ENCODE measurements at regions not wholly inside any gene's neighbourhood (a gene's known extent, or its start where the extent isn't known, plus 50 kb on each side); places are given as distances from the start of the nearest gene placed in this dataset.
A peak's percentile ranks its signal among the peaks of the same experiment; 100 is the strongest.

- peak; percentile 14 for DNase-seq (ENCODE audit: low read depth, low spot score)
- H3K4me3 ChIP-seq (ENCODE audit: low read depth, low read length): no peak overlapping the region
- in situ Hi-C loops (cut with HindIII; ENCODE audit: low sequenced_read_pairs): no loop called here
- TF ChIP-seq CTCF (IDR thresholded peaks at IDR 0.05; ENCODE audit: low read depth, low read length): no peak
Measured at GRCh38 chr6:113148566-113148965, 708.6 kb upstream of the MARCKS start.

GRCh38 chr6:113149511-113149910 lies 707.6 kb upstream of the MARCKS start:
- H3K4me3 ChIP-seq (ENCODE audit: low read depth, low read length): no peak overlapping the region
- TF ChIP-seq CTCF (IDR thresholded peaks at IDR 0.05; ENCODE audit: low read depth, low read length): no peak
- no peak for DNase-seq (ENCODE audit: low read depth, low spot score)
- in situ Hi-C loops (cut with HindIII; ENCODE audit: low sequenced_read_pairs): no loop called here

- no peak for TF ChIP-seq CTCF (IDR thresholded peaks at IDR 0.05; ENCODE audit: low read depth, low read length)
- H3K4me3 ChIP-seq (ENCODE audit: low read depth, low read length): no peak overlapping the region
- DNase-seq (ENCODE audit: low read depth, low spot score): no peak
- in situ Hi-C loops (cut with HindIII; ENCODE audit: low sequenced_read_pairs): no loop called here
Measured at GRCh38 chr6:113160306-113161017, 696.7 kb upstream of the MARCKS start.

- in situ Hi-C loops (cut with HindIII; ENCODE audit: low sequenced_read_pairs): no loop called here
- TF ChIP-seq CTCF (IDR thresholded peaks at IDR 0.05; ENCODE audit: low read depth, low read length): no peak
- no peak overlapping the region for H3K4me3 ChIP-seq (ENCODE audit: low read depth, low read length)
- DNase-seq (ENCODE audit: low read depth, low spot score): no peak
Measured at GRCh38 chr6:113161018-113161315, 696.2 kb upstream of the MARCKS start.

- no peak for TF ChIP-seq CTCF (IDR thresholded peaks at IDR 0.05; ENCODE audit: low read depth, low read length)
- DNase-seq (ENCODE audit: low read depth, low spot score): no peak
- in situ Hi-C loops (cut with HindIII; ENCODE audit: low sequenced_read_pairs): no loop called here
- H3K4me3 ChIP-seq (ENCODE audit: low read depth, low read length): no peak overlapping the region
Measured at GRCh38 chr6:113162739-113163138, 694.4 kb upstream of the MARCKS start.

GRCh38 chr6:113168057-113168456 lies 689.1 kb upstream of the MARCKS start:
- in situ Hi-C loops (cut with HindIII; ENCODE audit: low sequenced_read_pairs): no loop called here
- no peak overlapping the region for H3K4me3 ChIP-seq (ENCODE audit: low read depth, low read length)
- no peak for TF ChIP-seq CTCF (IDR thresholded peaks at IDR 0.05; ENCODE audit: low read depth, low read length)
- no peak for DNase-seq (ENCODE audit: low read depth, low spot score)

GRCh38 chr6:113169484-113169883 lies 687.7 kb upstream of the MARCKS start:
- in situ Hi-C loops (cut with HindIII; ENCODE audit: low sequenced_read_pairs): no loop called here
- no peak overlapping the region for H3K4me3 ChIP-seq (ENCODE audit: low read depth, low read length)
- TF ChIP-seq CTCF (IDR thresholded peaks at IDR 0.05; ENCODE audit: low read depth, low read length): no peak
- peak; percentile 36 for DNase-seq (ENCODE audit: low read depth, low spot score)

Measured in astrocyte of the spinal cord (primary cell).